ENCODE measurements at regions not wholly inside any gene's neighbourhood (a gene's known extent, or its start where the extent isn't known, plus 50 kb on each side); places are given as distances from the start of the nearest gene placed in this dataset.

DNA sequence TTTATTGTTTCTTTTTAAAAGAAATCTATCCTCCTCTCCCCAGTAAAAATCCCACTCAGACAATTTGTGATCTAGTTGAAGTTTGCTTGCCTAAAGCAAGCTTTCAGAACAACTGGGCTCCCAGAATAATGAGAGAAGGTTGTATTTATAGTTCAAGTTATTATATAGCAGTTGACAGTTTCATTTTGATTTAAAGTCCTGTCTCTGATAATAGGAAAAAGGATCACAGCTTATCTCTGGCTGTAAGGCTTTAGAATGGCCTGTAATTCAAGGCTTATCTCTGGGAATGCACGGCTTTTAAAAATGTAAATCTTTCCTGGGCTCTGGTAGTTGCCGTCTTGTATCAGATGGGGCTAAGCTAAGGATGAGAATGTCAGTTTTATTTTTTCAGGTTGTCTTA, 123.3 kb upstream of the TMTC4 start:
- no peak overlapping the region for H2AFZ ChIP-seq (ENCODE audit: control insufficient read depth, low read length)
- no peaks in the 10 kb centered on the region for H3K9me1 ChIP-seq (ENCODE audit: control insufficient read depth, extremely low read depth, insufficient read depth, low read length)
- no peak overlapping the region for H3K27ac ChIP-seq (ENCODE audit: control insufficient read depth, insufficient read depth, low read length)
- H3K4me1 ChIP-seq (ENCODE audit: control insufficient read depth, extremely low read depth, insufficient read depth, low read length): no peaks in the 10 kb centered on the region
- no peak overlapping the region for H3K9ac ChIP-seq (ENCODE audit: control insufficient read depth, extremely low read depth, insufficient read depth, low read length)
- H3K4me2 ChIP-seq (ENCODE audit: control insufficient read depth, extremely low read depth, insufficient read depth, low read depth, low read length): no peak overlapping the region
- no peaks in the 10 kb centered on the region for H3K79me2 ChIP-seq (ENCODE audit: control insufficient read depth, insufficient read depth, low read length)
- no peaks in the 10 kb centered on the region for H4K20me1 ChIP-seq (ENCODE audit: control insufficient read depth, extremely low read depth, insufficient read depth, low read length)
- no peaks in the 10 kb centered on the region for H3K9me3 ChIP-seq (ENCODE audit: control insufficient read depth, low read depth, low read length)
- H3K4me3 ChIP-seq (ENCODE audit: control insufficient read depth in 2 of 3, extremely low read depth in 1 of 3, insufficient read depth in 2 of 3, low read depth in 1 of 3, low read length in 3 of 3): no peak overlapping the region
- H3K36me3 ChIP-seq (ENCODE audit: control insufficient read depth in 2 of 2, extremely low read depth in 1 of 2, insufficient read depth in 2 of 2, low read length in 2 of 2): no peaks in the 10 kb centered on the region
- DNase-seq (ENCODE audit: low read depth, low spot score): no peak
- no peaks in the 10 kb centered on the region for H3K27me3 ChIP-seq (ENCODE audit: control insufficient read depth, extremely low read depth, insufficient read depth, low read length)
- FAIRE-seq: no peak
- TF ChIP-seq EZH2 (IDR thresholded peaks at IDR 0.05; ENCODE audit: low read length): no peak
- no peak for TF ChIP-seq CTCF (optimal IDR thresholded peaks at IDR 0.05 in 1 of 3, IDR thresholded peaks at IDR 0.05 in 1 of 3, conservative IDR thresholded peaks at IDR 0.05 in 1 of 3; ENCODE audit: extremely low read depth in 1 of 3, insufficient read depth in 2 of 3, low read length in 3 of 3)
- dilution Hi-C loops (cut with MboI; ENCODE audit: extremely low pct_ligation_motif_present, low sequenced_read_pairs): no loop called here

- TF ChIP-seq EZH2 (IDR thresholded peaks at IDR 0.05; ENCODE audit: low read length) (no peak), CTCF (optimal IDR thresholded peaks at IDR 0.05 in 1 of 3, IDR thresholded peaks at IDR 0.05 in 1 of 3, conservative IDR thresholded peaks at IDR 0.05 in 1 of 3; ENCODE audit: extremely low read depth in 1 of 3, insufficient read depth in 2 of 3, low read length in 3 of 3) (no peak)
Measured at GRCh38 chr13:100796463-100796862, 121.9 kb upstream of the TMTC4 start.

More at GRCh38 chr13:100796463-100796862, 121.9 kb upstream of the TMTC4 start:
- Histone ChIP-seq H3K36me3 (ENCODE audit: control insufficient read depth in 2 of 2, extremely low read depth in 1 of 2, insufficient read depth in 2 of 2, low read length in 2 of 2) (no peaks in the 10 kb centered on the region), H4K20me1 (ENCODE audit: control insufficient read depth, extremely low read depth, insufficient read depth, low read length) (no peaks in the 10 kb centered on the region), H3K4me2 (ENCODE audit: control insufficient read depth, extremely low read depth, insufficient read depth, low read depth, low read length) (no peak overlapping the region), H3K9me1 (ENCODE audit: control insufficient read depth, extremely low read depth, insufficient read depth, low read length) (no peaks in the 10 kb centered on the region), H2AFZ (ENCODE audit: control insufficient read depth, low read length) (no peak overlapping the region), H3K27ac (ENCODE audit: control insufficient read depth, insufficient read depth, low read length) (no peak overlapping the region), H3K9ac (ENCODE audit: control insufficient read depth, extremely low read depth, insufficient read depth, low read length) (no peak overlapping the region), H3K4me3 (ENCODE audit: control insufficient read depth in 2 of 3, extremely low read depth in 1 of 3, insufficient read depth in 2 of 3, low read depth in 1 of 3, low read length in 3 of 3) (no peak overlapping the region), H3K4me1 (ENCODE audit: control insufficient read depth, extremely low read depth, insufficient read depth, low read length) (no peaks in the 10 kb centered on the region), H3K27me3 (ENCODE audit: control insufficient read depth, extremely low read depth, insufficient read depth, low read length) (no peaks in the 10 kb centered on the region), H3K79me2 (ENCODE audit: control insufficient read depth, insufficient read depth, low read length) (no peaks in the 10 kb centered on the region), H3K9me3 (ENCODE audit: control insufficient read depth, low read depth, low read length) (no peaks in the 10 kb centered on the region)
- FAIRE-seq (no peak), DNase-seq (ENCODE audit: low read depth, low spot score) (no peak)
- dilution Hi-C loops (cut with MboI; ENCODE audit: extremely low pct_ligation_motif_present, low sequenced_read_pairs): no loop called here
